ACC112 (cell line): ENCODE measurements at regions not wholly inside any gene's neighbourhood (a gene's known extent, or its start where the extent isn't known, plus 50 kb on each side); places are given as distances from the start of the nearest gene placed in this dataset.
A peak's percentile ranks its signal among the peaks of the same experiment; 100 is the strongest.

Experiments used
- H2AFZ ChIP-seq: fragments of 200-600 bp; sonication (generic); one replicate; pipeline ENCODE4 v1.6.0; 2017; ENCODE audit warnings: antibody characterized with exemption, low read length; ENCODE audit not compliant: unreplicated experiment
- H3K27ac ChIP-seq: fragments of 200-600 bp; sonication (generic); 2 replicates; pipeline ENCODE4 v1.5.1; 2014; ENCODE audit warnings: low read depth, mild to moderate bottlenecking, antibody characterized with exemption, low read length, moderate library complexity
- H3K27me3 ChIP-seq: fragments of 200-600 bp; sonication (generic); 2 replicates; pipeline ENCODE4 v1.6.1; 2014; ENCODE audit warnings: mild to moderate bottlenecking, antibody characterized with exemption, low read length, moderate library complexity, mixed read lengths; ENCODE audit not compliant: insufficient read depth
- H3K36me3 ChIP-seq: fragments of 200-600 bp; sonication (generic); 2 replicates; pipeline ENCODE4 v1.6.1; 2016; ENCODE audit warnings: mild to moderate bottlenecking, antibody characterized with exemption, low read length, moderate library complexity, mixed read lengths; ENCODE audit not compliant: insufficient read depth
- H3K4me1 ChIP-seq: fragments of 200-600 bp; sonication (generic); one replicate; pipeline ENCODE4 v1.6.1; 2016; ENCODE audit warnings: low read length, mixed read lengths; ENCODE audit not compliant: insufficient read depth, unreplicated experiment, control insufficient read depth
- H3K4me3 ChIP-seq: fragments of 200-600 bp; sonication (generic); 2 replicates; pipeline ENCODE4 v1.5.1; 2014; ENCODE audit warnings: mild to moderate bottlenecking, low read depth, low read length
- H3K79me2 ChIP-seq: fragments of 200-600 bp; sonication (generic); one replicate; pipeline ENCODE4 v1.6.0; 2016; ENCODE audit warnings: low read length; ENCODE audit not compliant: control insufficient read depth, unreplicated experiment, insufficient read depth

DNA sequence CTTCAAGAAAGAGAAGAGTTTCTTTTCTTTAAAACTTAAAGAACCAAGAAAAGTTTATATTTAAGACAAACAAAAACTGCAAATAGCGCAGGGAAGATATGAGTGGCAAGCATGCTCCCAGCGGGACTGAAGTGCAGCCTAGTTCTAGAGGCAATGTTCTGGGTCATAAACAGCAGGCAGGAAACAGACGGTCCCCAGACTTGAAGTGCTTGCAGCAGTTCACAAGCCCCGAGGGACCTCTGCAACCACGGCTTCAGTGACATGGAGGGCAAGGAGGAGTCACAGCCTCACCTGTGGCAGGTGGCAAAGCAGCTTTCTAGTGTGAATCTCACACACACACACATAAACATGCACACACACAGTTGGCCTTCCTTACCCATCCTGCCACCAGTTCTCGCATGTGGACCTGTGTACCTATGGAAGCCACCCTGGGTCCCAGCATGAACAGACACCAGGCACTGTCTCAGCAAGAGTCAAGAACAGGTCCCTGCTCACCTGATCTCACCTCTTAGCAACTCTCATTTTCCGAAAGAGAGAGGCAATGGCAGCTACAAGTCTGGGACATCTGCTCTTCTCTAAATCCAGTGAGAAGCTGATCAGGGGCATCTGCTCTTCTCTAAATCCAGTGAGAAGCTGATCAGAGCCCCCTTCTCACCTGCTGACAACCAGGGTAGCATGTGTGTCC, 162.0 kb downstream of the EFNB2 start:
- Histone ChIP-seq H3K27ac (no peak overlapping the region), H3K79me2 (no peaks in the 10 kb centered on the region), H3K36me3 (no peaks in the 10 kb centered on the region), H3K4me1 (peaks cover 16% of the 10 kb centered on the region), H3K4me3 (no peak overlapping the region), H2AFZ (no peak overlapping the region), H3K27me3 (no peaks in the 10 kb centered on the region)

GRCh38 chr13:106372199-106373155, 163.0 kb downstream of the EFNB2 start:
- no peak overlapping the region for H3K4me3 ChIP-seq
- no peaks in the 10 kb centered on the region for H3K27me3 ChIP-seq
- H3K36me3 ChIP-seq, result no peaks in the 10 kb centered on the region
- no peak overlapping the region for H3K27ac ChIP-seq
- H3K79me2 ChIP-seq, result no peaks in the 10 kb centered on the region
- no peak overlapping the region for H2AFZ ChIP-seq
- H3K4me1 ChIP-seq, result peaks cover 16% of the 10 kb centered on the region

DNA sequence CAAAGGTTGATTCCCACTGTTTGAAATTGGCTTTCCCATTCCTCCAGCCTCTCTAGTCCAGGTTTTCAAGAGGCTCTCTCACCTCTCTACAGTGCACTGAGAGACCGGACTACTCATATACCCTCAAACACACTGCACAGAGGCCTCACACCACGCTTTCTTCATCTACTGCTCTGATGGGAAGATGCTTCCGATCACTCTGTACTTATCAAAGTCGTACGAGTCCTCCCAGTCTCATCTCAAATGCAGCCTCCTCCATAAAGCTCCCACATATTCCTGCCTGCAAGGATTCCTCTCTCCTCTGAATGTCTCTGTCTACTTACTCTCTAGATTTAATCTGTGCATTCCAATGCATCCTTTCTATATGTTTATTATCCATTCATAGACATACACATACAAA, 164.4 kb downstream of the EFNB2 start:
- Histone ChIP-seq H3K4me3 (no peak overlapping the region), H3K27me3 (no peaks in the 10 kb centered on the region), H3K79me2 (no peaks in the 10 kb centered on the region), H3K27ac (no peak overlapping the region), H3K36me3 (no peaks in the 10 kb centered on the region), H3K4me1 (peaks cover 10% of the 10 kb centered on the region), H2AFZ (no peak overlapping the region)

- H3K4me3 ChIP-seq, result no peak overlapping the region
- H2AFZ ChIP-seq, result no peak overlapping the region
- H3K27me3 ChIP-seq, result no peaks in the 10 kb centered on the region
- no peaks in the 10 kb centered on the region for H3K79me2 ChIP-seq
- no peak overlapping the region for H3K27ac ChIP-seq
- no peaks in the 10 kb centered on the region for H3K36me3 ChIP-seq
- peaks cover 10% of the 10 kb centered on the region for H3K4me1 ChIP-seq
These were observed 165.6 kb downstream of the EFNB2 start for GRCh38 chr13:106369858-106370257.

DNA sequence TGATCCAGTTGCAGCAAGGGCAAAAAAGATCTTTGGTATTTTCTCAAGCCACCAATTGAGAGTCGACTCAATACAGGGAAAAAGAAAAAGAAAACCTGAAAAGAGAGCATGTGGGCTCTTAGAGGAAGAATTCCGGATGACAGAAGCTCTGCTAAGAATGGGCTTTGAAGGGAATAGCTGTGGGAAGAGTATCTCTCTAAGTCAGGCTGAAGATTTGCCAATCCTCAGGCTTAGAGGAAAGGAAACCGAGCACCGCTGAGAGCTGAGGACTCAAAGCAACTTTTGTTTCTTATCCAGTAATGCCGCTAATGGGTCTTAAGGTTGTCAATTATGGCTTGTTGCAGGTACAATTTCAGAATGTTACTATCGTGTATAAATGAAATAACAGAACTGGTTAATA, 166.4 kb downstream of the EFNB2 start:
- no peak overlapping the region for H2AFZ ChIP-seq
- H3K27ac ChIP-seq, result no peak overlapping the region
- peaks cover 9% of the 10 kb centered on the region for H3K4me1 ChIP-seq
- no peak overlapping the region for H3K4me3 ChIP-seq
- H3K27me3 ChIP-seq, result no peaks in the 10 kb centered on the region
- no peaks in the 10 kb centered on the region for H3K36me3 ChIP-seq
- H3K79me2 ChIP-seq, result no peaks in the 10 kb centered on the region

GRCh38 chr13:106367361-106367971, 168.0 kb downstream of the EFNB2 start:
- H3K27me3 ChIP-seq, result no peaks in the 10 kb centered on the region
- H3K79me2 ChIP-seq, result no peaks in the 10 kb centered on the region
- H3K4me1 ChIP-seq, result no peaks in the 10 kb centered on the region
- H3K36me3 ChIP-seq, result no peaks in the 10 kb centered on the region
- no peak overlapping the region for H3K4me3 ChIP-seq
- no peak overlapping the region for H3K27ac ChIP-seq
- H2AFZ ChIP-seq, result no peak overlapping the region

DNA sequence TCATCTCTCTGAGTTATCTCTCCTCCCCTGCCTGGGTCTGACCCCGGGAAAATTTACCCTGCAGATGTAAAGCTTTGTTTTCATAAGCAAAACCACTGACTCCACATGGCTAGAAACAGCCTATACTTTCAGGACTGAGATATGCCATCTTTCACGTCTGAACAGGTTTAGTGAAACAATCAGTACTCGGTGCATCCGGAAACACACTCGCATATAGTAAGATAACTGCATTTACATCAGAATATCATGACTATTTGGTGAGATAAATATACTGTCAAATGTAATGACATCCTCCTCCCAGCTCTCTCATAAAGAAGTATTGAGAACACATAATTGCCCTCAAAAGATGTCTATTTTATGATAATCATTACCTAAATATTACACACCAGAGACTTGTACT, 172.8 kb downstream of the EFNB2 start:
- Histone ChIP-seq H3K27ac (no peak overlapping the region), H3K79me2 (no peaks in the 10 kb centered on the region), H3K36me3 (no peaks in the 10 kb centered on the region), H2AFZ (no peak overlapping the region), H3K27me3 (no peaks in the 10 kb centered on the region), H3K4me3 (no peak overlapping the region), H3K4me1 (no peaks in the 10 kb centered on the region)

- Histone ChIP-seq H3K27ac (no peak overlapping the region), H3K4me1 (peaks cover 6% of the 10 kb centered on the region), H3K4me3 (no peak overlapping the region), H3K36me3 (no peaks in the 10 kb centered on the region), H3K27me3 (no peaks in the 10 kb centered on the region), H3K79me2 (no peaks in the 10 kb centered on the region), H2AFZ (no peak overlapping the region)
These were observed 173.8 kb downstream of the EFNB2 start for GRCh38 chr13:106361621-106362020.

GRCh38 chr13:106357198-106357597, 178.3 kb downstream of the EFNB2 start:
- peak overlapping the region; percentile 56 for H2AFZ ChIP-seq
- H3K27me3 ChIP-seq, result no peaks in the 10 kb centered on the region
- H3K4me3 ChIP-seq, result no peak overlapping the region
- no peaks in the 10 kb centered on the region for H3K79me2 ChIP-seq
- H3K27ac ChIP-seq, result no peak overlapping the region
- H3K36me3 ChIP-seq, result no peaks in the 10 kb centered on the region
- peaks cover 6% of the 10 kb centered on the region for H3K4me1 ChIP-seq

- H2AFZ ChIP-seq, result no peak overlapping the region
- H3K27me3 ChIP-seq, result peaks cover 8% of the 10 kb centered on the region
- H3K4me3 ChIP-seq, result no peak overlapping the region
- H3K4me1 ChIP-seq, result peaks cover 6% of the 10 kb centered on the region
- no peaks in the 10 kb centered on the region for H3K79me2 ChIP-seq
- H3K36me3 ChIP-seq, result no peaks in the 10 kb centered on the region
- H3K27ac ChIP-seq, result no peak overlapping the region
These were observed 179.6 kb downstream of the EFNB2 start for GRCh38 chr13:106355866-106356265.
